ENCODE measurements at regions not wholly inside any gene's neighbourhood (a gene's known extent, or its start where the extent isn't known, plus 50 kb on each side); places are given as distances from the start of the nearest gene placed in this dataset.

GRCh38 chr2:223510713-223511112, 91.4 kb downstream of the SCG2 start:
- H2AFZ ChIP-seq (replicated peaks; ENCODE audit: low read length, poor library complexity) = no peak overlapping the region
- H3K18ac ChIP-seq (ENCODE audit: low read depth, low read length) = no peak overlapping the region
- H3K4me1 ChIP-seq (ENCODE audit: control insufficient read depth, insufficient read depth, low read length) = no peaks in the 10 kb centered on the region
- no peak overlapping the region for H2AK9ac ChIP-seq (replicated peaks; ENCODE audit: low read depth, low read length, poor library complexity)
- no peak overlapping the region for H3K14ac ChIP-seq (replicated peaks; ENCODE audit: low read depth, low read length)
- no peak overlapping the region for H2BK5ac ChIP-seq (ENCODE audit: low read depth, low read length, poor library complexity, severe bottlenecking)
- no peaks in the 10 kb centered on the region for H3K79me1 ChIP-seq (ENCODE audit: low read depth in 1 of 2, low read length in 2 of 2)
- H3K27ac ChIP-seq (ENCODE audit: insufficient read depth, low read length) = no peak overlapping the region
- no peak overlapping the region for H2BK120ac ChIP-seq (ENCODE audit: low read depth, low read length)
- H3K4me3 ChIP-seq (ENCODE audit: insufficient read depth, low read depth, low read length) = no peak overlapping the region
- H3K4ac ChIP-seq (ENCODE audit: low read depth, low read length) = no peak overlapping the region
- TF ChIP-seq NFE2L2 (IDR thresholded peaks at IDR 0.05; ENCODE audit: low read depth, low read length) (no peak), POLR2A (IDR thresholded peaks at IDR 0.05; ENCODE audit: low read depth, low read length) (no peak), RCOR1 (IDR thresholded peaks at IDR 0.05; ENCODE audit: insufficient replicate concordance, low read length) (no peak), CEBPB (IDR thresholded peaks at IDR 0.05; ENCODE audit: low read depth, low read length) (no peak), CTCF (conservative IDR thresholded peaks at IDR 0.05; ENCODE audit: low read depth, low read length) (no peak), BHLHE40 (IDR thresholded peaks at IDR 0.05; ENCODE audit: low read depth, low read length) (no peak), ELK1 (IDR thresholded peaks at IDR 0.05; ENCODE audit: borderline replicate concordance, low read depth, low read length) (no peak), RFX5 (IDR thresholded peaks at IDR 0.05; ENCODE audit: low read depth, low read length) (no peak)
- H4K8ac ChIP-seq (ENCODE audit: low read depth in 2 of 2, low read length in 2 of 2) = no peak overlapping the region
- no peaks in the 10 kb centered on the region for H3K36me3 ChIP-seq (ENCODE audit: control insufficient read depth, insufficient read depth, low read length)
- in situ Hi-C loops (cut with MboI; ENCODE audit: low sequenced_read_pairs) (no loop called here), intact Hi-C loops (cut with micrococcal nuclease) (no loop called here), dilution Hi-C loops (cut with HindIII; ENCODE audit: low sequenced_read_pairs, unreplicated experiment) (no loop called here)
- H3K4me2 ChIP-seq (ENCODE audit: low read depth, low read length) = no peak overlapping the region
- no peaks in the 10 kb centered on the region for H3K9me1 ChIP-seq (ENCODE audit: insufficient read depth, low read length)
- no peak overlapping the region for H3K9ac ChIP-seq (ENCODE audit: low read depth, low read length)
- H3K9me3 ChIP-seq (ENCODE audit: control insufficient read depth, insufficient read depth, low read length) = no peaks in the 10 kb centered on the region
- no peak overlapping the region for H3K56ac ChIP-seq (ENCODE audit: extremely low read depth, insufficient read depth, low read length)
- DNase-seq = no peak
- 67% methylated on average over 1 of the region's 4 CpGs; no CpG with 5 or more reads in 1 of the 2 experiments for WGBS, 2 experiments (ENCODE audit: extremely low coverage in 2 of 2, insufficient read length in 1 of 2)
- CTCF ChIA-PET = no interaction called here
- no peak overlapping the region for H3K23ac ChIP-seq (ENCODE audit: low read depth, low read length)
- ATAC-seq (ENCODE audit: low read depth) = no peak
- no peak overlapping the region for H2AK5ac ChIP-seq (ENCODE audit: low read depth, low read length)
- H3K27me3 ChIP-seq (ENCODE audit: control insufficient read depth, insufficient read depth, low read length) = no peaks in the 10 kb centered on the region
- POLR2A ChIA-PET (ENCODE audit: unreplicated experiment) = no interaction called here
- H4K5ac ChIP-seq (ENCODE audit: low read depth, low read length) = no peak overlapping the region
- H4K20me1 ChIP-seq (ENCODE audit: insufficient read depth, low read length) = no peaks in the 10 kb centered on the region
- no peak overlapping the region for H2BK15ac ChIP-seq (ENCODE audit: low read depth, low read length)
- H4K91ac ChIP-seq (ENCODE audit: insufficient read depth, low read depth, low read length) = no peak overlapping the region
- BruUV-seq (replicated peaks) = no TSS peak
- no peak overlapping the region for H2BK20ac ChIP-seq (ENCODE audit: low read depth, low read length)

All from IMR-90 (cell line).